HG03442 (cell line): ENCODE measurements at regions not wholly inside any gene's neighbourhood (a gene's known extent, or its start where the extent isn't known, plus 50 kb on each side); places are given as distances from the start of the nearest gene placed in this dataset.

Experiments
- ATAC-seq: cut with Tn5 transposase; IDR thresholded peaks from one replicate; pipeline ENCODE4 v1.9.1; 2021; ENCODE audit warnings: mild to moderate bottlenecking, moderate library complexity; ENCODE audit not compliant: unreplicated experiment

GRCh38 chr4:158010361-158010760 lies 162.5 kb downstream of the GASK1B start:
- ATAC-seq, result no peak

GRCh38 chr4:158008551-158009218 lies 164.1 kb downstream of the GASK1B start:
- no peak for ATAC-seq

GRCh38 chr4:158007566-158007965 lies 165.3 kb downstream of the GASK1B start:
- no peak for ATAC-seq

- ATAC-seq, result no peak
Measured at GRCh38 chr4:158006990-158007389, 165.8 kb downstream of the GASK1B start.

DNA sequence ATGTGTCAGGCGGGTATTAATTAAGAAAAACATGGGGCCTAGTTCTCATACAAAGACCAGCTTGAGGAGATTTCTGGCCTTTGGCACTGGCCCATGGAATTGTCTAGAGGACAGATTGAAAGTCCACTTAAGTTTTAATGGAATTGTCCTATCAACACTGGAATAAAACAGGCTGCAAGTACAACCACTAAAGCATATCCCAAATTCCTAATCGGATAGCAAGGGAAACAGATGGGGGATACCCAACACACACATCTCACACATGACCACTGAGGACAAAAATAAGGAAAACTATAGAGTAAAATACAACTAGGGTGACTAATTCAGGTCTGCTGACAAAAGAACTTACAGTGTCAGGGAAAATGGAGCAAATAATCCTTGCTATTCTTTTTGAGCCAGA lies 167.8 kb downstream of the GASK1B start:
- ATAC-seq, result no peak

- no peak for ATAC-seq
Measured at GRCh38 chr4:158004101-158004500, 168.7 kb downstream of the GASK1B start.

- ATAC-seq, result no peak
Measured at GRCh38 chr4:158003212-158003611, 169.6 kb downstream of the GASK1B start.

DNA sequence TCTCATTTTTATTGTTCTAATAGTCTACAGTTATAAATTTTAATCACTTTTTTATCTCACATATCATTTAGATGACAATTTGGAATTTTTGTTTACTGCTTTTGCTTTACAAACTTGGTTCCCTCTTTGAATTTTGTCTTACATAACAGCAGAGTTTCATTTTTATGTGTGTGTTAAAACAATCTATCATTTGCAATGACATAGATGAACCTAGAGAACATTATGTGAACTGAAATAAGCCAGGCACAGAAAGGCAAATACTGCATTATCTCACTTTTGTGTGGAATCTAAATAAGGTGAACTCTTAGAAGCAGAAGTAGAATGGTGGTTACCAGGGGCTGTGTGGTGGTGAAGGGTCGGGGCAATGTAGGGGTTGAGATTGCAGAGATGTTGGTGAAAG lies 170.7 kb downstream of the GASK1B start:
- no peak for ATAC-seq

DNA sequence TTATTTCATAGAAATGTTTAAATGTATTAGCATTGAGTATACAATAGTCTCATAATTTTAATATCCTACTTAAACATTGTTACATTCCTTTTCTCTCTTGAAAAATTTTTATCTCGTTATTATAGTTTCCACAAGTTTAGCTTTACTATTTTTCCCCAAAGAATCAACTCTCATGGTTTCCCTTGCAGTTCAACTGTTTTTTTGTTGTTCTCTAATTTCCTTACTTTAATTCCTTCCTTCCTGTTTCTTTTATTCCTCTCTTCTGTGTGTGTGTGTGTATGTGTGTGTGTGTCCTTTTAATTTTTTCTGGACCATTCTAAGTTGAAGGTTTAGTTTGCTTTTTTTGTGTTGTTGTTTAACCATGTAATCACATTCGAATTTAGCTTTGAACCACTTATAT lies 171.1 kb downstream of the GASK1B start:
- no peak for ATAC-seq

DNA sequence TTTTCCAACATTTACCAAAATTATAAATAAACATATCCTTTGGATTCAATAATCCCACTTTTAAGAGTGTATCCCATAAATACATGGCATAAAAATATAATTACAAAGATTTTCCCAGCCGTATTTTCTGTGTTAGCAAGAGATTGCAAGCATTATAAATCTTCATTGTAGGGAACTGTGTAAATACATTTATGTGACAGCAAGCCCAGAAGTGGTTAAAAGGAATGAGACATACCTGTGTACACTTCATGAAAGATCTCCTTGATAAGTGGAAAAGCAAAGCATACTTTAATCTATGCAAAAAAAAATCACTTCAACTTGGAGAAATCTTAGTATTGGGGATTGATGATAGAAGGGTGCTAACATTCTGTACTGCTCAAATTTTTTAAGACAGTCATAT lies 173.1 kb downstream of the GASK1B start:
- ATAC-seq, result no peak

DNA sequence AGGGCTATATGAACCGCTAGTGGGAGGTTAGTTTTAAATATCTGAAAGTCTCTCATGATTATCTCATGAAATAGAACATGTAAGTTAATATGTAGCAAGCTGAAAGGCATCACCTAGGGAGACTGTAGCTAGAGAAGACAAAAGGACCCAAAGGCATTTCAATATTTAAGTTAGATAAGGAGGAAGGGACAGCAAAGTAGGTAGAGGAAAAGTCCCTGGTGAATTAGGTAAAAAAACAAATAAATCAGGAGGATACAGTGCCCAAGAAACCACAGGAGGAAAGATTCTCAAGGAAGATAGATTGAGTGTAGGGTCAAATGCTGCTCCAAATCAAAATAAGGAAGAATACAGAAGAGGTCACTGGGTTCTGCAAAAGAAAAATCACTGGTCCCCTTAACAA lies 175.5 kb downstream of the GASK1B start:
- ATAC-seq, result no peak

GRCh38 chr4:157996061-157997028 lies 176.5 kb downstream of the GASK1B start:
- no peak for ATAC-seq

GRCh38 chr4:157994863-157995262 lies 178.0 kb downstream of the GASK1B start:
- no peak for ATAC-seq

GRCh38 chr4:157992948-157993839 lies 179.6 kb downstream of the GASK1B start:
- ATAC-seq, result no peak

- ATAC-seq, result peak; percentile 68
Measured at GRCh38 chr4:157992038-157992705, 180.7 kb downstream of the GASK1B start.

- ATAC-seq, result no peak
Measured at GRCh38 chr4:157988641-157989040, 184.2 kb downstream of the GASK1B start.

- no peak for ATAC-seq
Measured at GRCh38 chr4:157984285-157984911, 188.4 kb downstream of the GASK1B start.

DNA sequence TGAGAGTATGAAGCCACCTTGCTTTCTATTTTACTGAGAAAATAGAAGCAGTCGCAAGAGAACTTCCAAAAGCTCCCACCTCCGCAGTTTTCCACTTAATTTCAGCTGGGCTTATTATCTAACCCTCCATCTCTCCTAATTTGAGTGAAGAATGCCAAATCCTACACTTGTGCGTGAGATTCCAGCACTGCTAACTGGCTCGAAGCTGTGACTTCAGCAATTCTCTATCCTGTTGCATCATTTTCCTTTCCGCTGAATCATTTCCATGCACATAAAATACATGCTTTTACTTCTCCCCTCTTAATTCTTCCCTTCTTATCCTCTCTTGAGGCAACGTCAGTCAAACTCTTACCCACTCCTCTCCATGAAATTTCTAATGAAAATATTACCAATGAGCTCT lies 189.5 kb downstream of the GASK1B start:
- no peak for ATAC-seq

DNA sequence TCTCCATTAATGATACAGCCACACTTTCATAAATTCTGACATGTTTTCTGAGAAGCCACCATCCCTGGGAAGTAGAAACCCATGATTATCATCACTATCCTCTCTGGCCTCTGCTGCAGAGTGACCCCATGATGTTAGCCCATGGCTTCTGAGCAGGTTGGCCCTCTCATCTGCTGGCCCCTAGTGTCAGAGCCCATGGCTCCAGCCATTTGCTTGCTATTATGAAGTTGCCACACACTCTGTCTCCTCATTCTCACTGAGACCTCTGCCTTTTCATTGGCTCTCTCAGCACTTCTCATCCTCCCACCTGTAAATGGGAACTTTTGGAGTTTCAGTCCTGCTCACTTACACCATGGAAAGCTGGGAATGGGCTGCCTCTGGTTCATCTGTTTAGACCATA lies 192.7 kb downstream of the GASK1B start:
- no peak for ATAC-seq

DNA sequence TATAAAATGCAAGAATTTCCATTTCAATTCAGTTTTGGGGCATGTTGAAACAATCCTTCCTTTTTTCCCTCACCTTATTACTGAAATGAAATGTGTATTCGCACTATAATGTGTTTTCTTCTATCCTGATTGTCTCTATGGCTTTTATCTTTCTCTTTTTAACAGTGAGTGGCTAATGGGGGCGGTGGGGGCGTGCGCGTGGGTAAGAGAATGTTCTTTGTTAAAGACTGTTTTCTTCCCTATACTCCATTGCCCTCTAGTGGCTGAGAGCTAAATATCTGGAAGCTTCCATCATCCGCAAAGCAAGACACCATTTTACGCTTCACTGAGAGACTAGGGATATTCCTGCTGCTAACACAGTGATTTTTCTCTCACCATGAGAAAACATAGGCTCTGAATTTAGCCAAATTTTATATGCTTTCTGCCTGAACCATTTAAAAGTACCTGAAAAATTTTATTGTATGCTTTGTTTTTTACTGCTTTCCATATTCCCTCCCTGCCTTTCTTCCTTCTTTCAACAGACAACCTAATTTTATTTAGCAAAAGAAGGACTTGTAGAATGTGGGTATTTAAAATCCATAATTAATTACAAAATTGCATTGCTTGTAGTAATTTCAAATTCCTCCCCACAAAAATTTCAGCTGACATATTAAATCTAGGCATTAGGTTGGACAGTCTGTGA lies 194.0 kb downstream of the GASK1B start:
- peak; percentile 95 for ATAC-seq
